Activated T-helper 1 cell treated with anti-CD3 and anti-CD28 coated beads, Interleukin-12 subunit alpha, Interleukin-12 subunit beta, Interleukin-2, Interleukin-4 antibody, amounts not matched to agents 30 ng/mL and 10 ng/mL and 1 ng/mL, durations not matched to agents 14 hours and 24 hours and 36 hours (primary cell): ENCODE measurements at regions not wholly inside any gene's neighbourhood (a gene's known extent, or its start where the extent isn't known, plus 50 kb on each side); places are given as distances from the start of the nearest gene placed in this dataset.

Experiments
- DNase-seq: peaks from one replicate; pipeline ENCODE4 v3.0.0; 2021; ENCODE audit warnings: low spot score
- H3K27ac Mint-ChIP-seq: one replicate; pipeline ENCODE4 v1.8.0; 2021; ENCODE audit warnings: mild to moderate bottlenecking, mixed read lengths
- H3K27me3 Mint-ChIP-seq: one replicate; pipeline ENCODE4 v1.8.0; 2022; ENCODE audit warnings: mild to moderate bottlenecking, moderate library complexity, mixed read lengths; ENCODE audit not compliant: insufficient read depth
- H3K36me3 Mint-ChIP-seq: one replicate; pipeline ENCODE4 v1.8.0; 2021; ENCODE audit warnings: low read depth, mixed read lengths
- H3K4me1 Mint-ChIP-seq: one replicate; pipeline ENCODE4 v1.8.0; 2021; ENCODE audit warnings: low read depth, mixed read lengths
- H3K4me3 Mint-ChIP-seq: one replicate; pipeline ENCODE4 v1.8.0; 2021; ENCODE audit warnings: mild to moderate bottlenecking, moderate library complexity, mixed read lengths
- H3K9me3 Mint-ChIP-seq: one replicate; pipeline ENCODE4 v1.8.0; 2021; ENCODE audit warnings: mixed read lengths
- intact Hi-C: fragments of 100-400 bp; cut with micrococcal nuclease; formaldehyde crosslinking; loops from one replicate; pipeline ENCODE4 v1.15.1; 2024

DNA sequence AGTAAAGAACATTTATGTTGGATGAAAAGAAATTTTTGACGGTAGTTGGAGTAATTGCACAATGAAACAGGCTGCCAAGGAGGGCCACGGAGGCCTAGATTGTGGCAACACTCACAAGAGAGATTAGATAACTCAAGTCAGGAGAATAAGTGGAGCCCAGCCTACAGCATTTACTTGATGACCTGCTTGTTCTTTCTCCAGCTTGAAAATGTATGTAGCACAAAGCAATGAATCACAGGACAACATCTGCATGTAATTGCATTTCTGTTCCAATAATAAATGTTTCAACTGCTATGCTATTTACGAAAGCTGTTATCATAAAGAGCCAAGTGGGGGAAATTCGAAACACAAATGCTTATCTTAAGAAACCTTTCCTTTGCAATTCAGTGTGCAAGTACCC is 221.2 kb upstream of the MID1 start:
- intact Hi-C loops = no loop called here
- Mint-ChIP-seq H3K27me3 (no peaks in the 10 kb centered on the region), H3K9me3 (no peaks in the 10 kb centered on the region), H3K4me1 (no peaks in the 10 kb centered on the region), H3K27ac (no peak overlapping the region), H3K4me3 (no peak overlapping the region), H3K36me3 (no peaks in the 10 kb centered on the region)
- DNase-seq = no peak

DNA sequence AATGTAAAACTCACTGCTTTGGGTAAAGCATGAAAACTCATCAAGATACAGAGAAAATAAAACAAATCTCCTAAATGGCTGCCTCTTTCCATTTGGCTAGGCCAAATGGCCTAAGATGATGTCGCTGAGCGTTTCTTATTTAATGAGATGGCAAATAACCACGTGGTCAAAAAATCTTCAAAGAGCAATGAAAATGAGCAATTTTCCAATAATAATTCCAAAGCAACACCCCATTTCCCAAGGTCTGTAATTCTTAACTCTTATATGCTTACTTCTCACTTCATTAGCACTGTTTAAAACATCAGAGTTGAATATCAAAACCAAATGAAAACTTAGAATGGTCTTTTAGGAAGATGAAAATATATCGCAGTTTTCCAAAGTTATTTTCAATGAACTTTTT is 222.3 kb upstream of the MID1 start:
- Mint-ChIP-seq H3K36me3 (no peaks in the 10 kb centered on the region), H3K4me1 (no peaks in the 10 kb centered on the region), H3K4me3 (no peak overlapping the region), H3K27ac (no peak overlapping the region), H3K27me3 (no peaks in the 10 kb centered on the region), H3K9me3 (no peaks in the 10 kb centered on the region)
- DNase-seq = no peak
- intact Hi-C loops = no loop called here

DNA sequence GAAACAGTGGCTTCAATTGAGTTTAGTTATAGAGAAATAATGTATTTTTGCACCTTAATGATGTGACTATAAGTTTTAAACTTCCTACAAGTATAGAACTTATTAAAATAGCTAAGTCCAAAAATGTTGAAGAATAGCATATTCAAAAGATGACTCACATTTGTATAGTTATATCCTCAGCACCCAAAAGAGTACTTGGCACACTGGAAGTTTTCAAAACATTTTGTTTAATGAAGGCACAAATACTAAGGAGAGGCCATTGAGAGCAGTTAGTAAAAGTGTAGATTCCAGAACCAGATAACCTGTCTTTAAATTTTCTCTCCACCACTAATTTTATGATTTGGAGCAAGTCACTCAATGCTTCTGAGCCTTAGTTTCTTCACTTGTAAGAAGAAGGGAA is 226.9 kb upstream of the MID1 start:
- DNase-seq = no peak
- no peaks in the 10 kb centered on the region for H3K36me3 Mint-ChIP-seq
- H3K27me3 Mint-ChIP-seq = no peaks in the 10 kb centered on the region
- H3K4me1 Mint-ChIP-seq = no peaks in the 10 kb centered on the region
- H3K9me3 Mint-ChIP-seq = no peaks in the 10 kb centered on the region
- H3K4me3 Mint-ChIP-seq = no peak overlapping the region
- H3K27ac Mint-ChIP-seq = no peak overlapping the region
- intact Hi-C loops = no loop called here

DNA sequence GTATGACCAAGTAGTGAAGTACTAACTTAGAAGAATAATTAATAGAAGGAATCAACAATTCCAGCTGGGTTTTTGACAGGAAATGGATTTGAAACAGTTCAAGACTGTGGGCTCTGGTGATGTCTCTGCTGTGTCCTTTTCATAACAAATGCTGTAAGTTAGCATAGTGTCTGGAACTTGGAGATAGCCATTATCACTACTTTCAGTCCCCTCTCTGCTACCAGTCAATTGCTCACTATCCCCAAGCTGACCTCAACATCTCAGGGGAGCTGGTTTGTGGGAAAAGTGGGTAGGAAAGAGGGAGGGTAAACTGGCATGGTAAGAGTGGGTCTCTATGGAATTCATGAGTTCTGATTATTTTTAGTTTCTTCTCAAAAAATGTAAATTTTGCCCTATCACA is 231.4 kb upstream of the MID1 start:
- DNase-seq = no peak
- Mint-ChIP-seq H3K9me3 (no peaks in the 10 kb centered on the region), H3K4me1 (no peaks in the 10 kb centered on the region), H3K27me3 (no peaks in the 10 kb centered on the region), H3K36me3 (no peaks in the 10 kb centered on the region), H3K4me3 (no peak overlapping the region), H3K27ac (no peak overlapping the region)
- intact Hi-C loops = no loop called here

DNA sequence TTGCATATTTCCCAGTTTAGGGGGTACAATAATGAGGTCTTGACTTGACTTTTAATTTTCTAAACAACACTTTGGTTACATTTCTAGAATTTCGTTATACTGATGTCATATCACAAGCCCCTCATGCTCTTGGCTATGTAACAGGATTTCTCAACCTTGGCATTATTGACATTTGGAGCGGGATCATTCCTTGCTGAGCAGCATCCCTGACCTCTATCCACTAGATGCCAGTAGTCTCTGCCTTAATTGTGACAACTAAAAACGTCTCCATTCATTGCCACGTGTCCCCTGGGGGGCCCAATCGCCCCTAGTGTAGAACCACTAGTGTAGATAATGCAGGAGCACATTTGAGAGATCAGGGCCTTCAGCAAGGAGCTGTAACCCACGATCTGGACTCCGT is 234.2 kb upstream of the MID1 start:
- Mint-ChIP-seq H3K4me3 (no peak overlapping the region), H3K36me3 (no peaks in the 10 kb centered on the region), H3K27me3 (no peaks in the 10 kb centered on the region), H3K9me3 (no peaks in the 10 kb centered on the region), H3K4me1 (no peaks in the 10 kb centered on the region), H3K27ac (no peak overlapping the region)
- intact Hi-C loops = no loop called here
- no peak for DNase-seq

DNA sequence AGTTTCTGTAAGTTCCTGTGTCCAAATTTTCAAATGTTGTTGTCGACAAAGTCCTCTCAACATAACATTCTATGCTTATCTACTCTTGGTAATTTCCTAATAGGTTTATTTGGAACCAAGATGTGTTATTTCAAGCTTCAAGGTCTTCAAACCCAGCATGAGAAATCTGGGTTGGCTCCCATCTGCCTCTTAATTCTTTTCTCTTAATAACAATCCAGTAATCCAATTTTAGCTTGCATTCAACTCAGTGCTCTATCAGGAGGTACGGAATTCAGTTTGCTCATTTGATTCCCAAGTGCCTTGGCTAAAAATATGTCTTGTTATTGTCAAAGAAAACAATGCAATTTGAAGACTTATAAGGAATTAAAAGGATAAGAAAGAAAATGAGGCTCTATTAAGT is 235.5 kb upstream of the MID1 start:
- Mint-ChIP-seq H3K36me3 (no peaks in the 10 kb centered on the region), H3K27ac (no peak overlapping the region), H3K4me1 (no peaks in the 10 kb centered on the region), H3K9me3 (no peaks in the 10 kb centered on the region), H3K4me3 (no peak overlapping the region), H3K27me3 (no peaks in the 10 kb centered on the region)
- no peak for DNase-seq
- intact Hi-C loops = no loop called here

DNA sequence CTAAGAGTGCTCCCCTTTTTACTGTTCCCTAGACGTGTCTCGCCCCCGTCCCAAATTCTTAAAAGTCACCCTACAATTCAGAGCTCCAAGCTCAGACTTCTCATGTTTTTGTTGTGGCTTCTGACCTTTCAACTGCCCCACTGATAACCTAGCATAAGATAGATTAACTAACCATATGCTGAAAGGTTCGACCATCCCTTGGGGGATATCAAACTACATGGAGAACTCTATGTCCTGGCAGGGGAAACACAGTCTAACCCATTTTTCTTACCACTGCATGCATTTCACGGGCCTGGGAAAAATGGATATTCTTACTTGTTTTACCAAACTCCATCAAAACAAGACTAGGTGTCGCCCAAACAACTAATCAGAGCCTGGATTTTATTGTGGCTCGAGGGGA is 236.4 kb upstream of the MID1 start:
- Mint-ChIP-seq H3K36me3 (no peaks in the 10 kb centered on the region), H3K27me3 (no peaks in the 10 kb centered on the region), H3K9me3 (no peaks in the 10 kb centered on the region), H3K4me1 (no peaks in the 10 kb centered on the region), H3K27ac (no peak overlapping the region), H3K4me3 (no peak overlapping the region)
- intact Hi-C loops = no loop called here
- no peak for DNase-seq

DNA sequence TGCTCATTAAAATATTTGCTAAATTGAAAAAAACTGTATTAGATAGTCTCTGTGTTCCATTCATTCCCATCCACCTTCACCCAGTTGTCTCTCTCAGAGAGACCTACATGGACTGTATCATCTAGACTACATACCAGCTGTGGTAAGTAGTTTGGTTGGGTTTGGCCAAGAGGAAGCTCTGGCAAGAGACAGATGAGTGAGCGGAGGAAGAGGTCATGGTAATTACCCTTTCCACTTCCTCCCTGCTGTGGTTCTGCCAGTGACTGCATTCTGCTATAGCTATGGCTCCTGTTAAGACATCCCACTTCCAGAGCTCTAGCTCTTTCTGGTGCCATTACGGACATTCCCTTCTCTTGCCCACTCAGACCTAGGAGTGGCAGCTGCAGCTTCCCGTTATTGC is 239.0 kb upstream of the MID1 start:
- Mint-ChIP-seq H3K27me3 (no peaks in the 10 kb centered on the region), H3K27ac (no peak overlapping the region), H3K4me1 (no peaks in the 10 kb centered on the region), H3K9me3 (no peaks in the 10 kb centered on the region), H3K4me3 (no peak overlapping the region), H3K36me3 (no peaks in the 10 kb centered on the region)
- intact Hi-C loops = no loop called here
- DNase-seq = no peak

DNA sequence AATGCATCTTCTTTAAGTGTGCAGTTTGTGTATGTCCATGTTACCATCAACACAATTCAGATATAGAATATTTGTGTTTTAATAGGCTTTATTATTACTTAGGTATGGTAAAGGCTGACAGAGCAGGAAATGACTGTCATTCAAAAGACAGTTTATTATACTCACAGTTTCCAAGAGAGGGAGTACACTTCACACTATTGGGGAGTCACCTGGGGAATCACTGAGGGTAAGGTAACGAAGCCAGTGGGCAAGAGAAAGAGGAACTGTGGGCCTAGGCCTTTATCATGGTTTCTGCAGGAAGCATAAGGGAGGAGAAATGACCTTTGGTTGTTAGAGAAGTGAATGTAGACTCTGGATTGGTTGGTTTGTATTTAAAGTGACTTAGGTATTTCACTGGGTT is 235.1 kb upstream of the HCCS start:
- DNase-seq = no peak
- Mint-ChIP-seq H3K9me3 (no peaks in the 10 kb centered on the region), H3K4me3 (no peak overlapping the region), H3K36me3 (no peaks in the 10 kb centered on the region), H3K27ac (no peak overlapping the region), H3K4me1 (no peaks in the 10 kb centered on the region), H3K27me3 (no peaks in the 10 kb centered on the region)
- intact Hi-C loops = no loop called here

DNA sequence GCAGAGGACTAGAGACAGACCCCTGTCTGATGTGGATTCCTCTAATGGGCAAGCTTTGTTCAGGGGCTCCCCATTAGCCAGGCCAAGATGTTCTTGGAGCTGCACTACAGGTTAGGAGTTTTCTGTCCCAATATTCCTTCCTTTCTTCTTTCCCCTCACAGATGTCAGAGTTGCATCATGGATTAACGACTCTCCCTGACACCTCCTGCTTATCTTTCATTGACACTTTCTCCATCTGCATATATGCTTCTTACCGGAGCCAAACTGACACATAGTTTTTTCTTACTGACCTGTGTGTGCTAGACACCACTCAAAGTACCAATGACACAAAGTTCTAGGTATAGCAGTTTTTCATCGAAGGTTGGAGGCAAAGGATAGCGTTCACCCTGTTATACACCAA is 228.6 kb upstream of the HCCS start:
- Mint-ChIP-seq H3K36me3 (no peaks in the 10 kb centered on the region), H3K9me3 (no peaks in the 10 kb centered on the region), H3K27ac (no peak overlapping the region), H3K4me3 (no peak overlapping the region), H3K27me3 (no peaks in the 10 kb centered on the region), H3K4me1 (no peaks in the 10 kb centered on the region)
- intact Hi-C loops = no loop called here
- DNase-seq = no peak

DNA sequence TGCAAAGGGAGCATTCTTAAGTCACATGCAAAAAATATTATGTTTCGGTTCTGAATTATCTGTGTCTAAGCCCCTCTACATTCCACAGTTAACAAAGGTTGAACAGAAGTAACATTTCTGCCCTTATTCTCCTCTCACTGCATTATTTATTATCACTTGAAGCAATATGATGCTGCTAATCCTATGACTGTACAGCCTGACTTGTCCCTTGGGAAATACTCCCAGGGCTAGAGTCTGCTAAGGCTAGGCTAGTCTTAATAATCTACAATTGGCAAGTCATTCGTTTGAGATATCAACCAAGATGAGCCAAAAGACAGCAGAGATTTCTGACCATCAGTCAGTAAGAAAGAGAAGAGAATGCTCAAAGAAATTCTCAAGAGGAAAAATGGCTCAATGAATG is 226.9 kb upstream of the HCCS start:
- Mint-ChIP-seq H3K9me3 (no peaks in the 10 kb centered on the region), H3K4me1 (no peaks in the 10 kb centered on the region), H3K27ac (no peak overlapping the region), H3K4me3 (no peak overlapping the region), H3K27me3 (no peaks in the 10 kb centered on the region), H3K36me3 (no peaks in the 10 kb centered on the region)
- intact Hi-C loops = no loop called here
- DNase-seq = no peak

DNA sequence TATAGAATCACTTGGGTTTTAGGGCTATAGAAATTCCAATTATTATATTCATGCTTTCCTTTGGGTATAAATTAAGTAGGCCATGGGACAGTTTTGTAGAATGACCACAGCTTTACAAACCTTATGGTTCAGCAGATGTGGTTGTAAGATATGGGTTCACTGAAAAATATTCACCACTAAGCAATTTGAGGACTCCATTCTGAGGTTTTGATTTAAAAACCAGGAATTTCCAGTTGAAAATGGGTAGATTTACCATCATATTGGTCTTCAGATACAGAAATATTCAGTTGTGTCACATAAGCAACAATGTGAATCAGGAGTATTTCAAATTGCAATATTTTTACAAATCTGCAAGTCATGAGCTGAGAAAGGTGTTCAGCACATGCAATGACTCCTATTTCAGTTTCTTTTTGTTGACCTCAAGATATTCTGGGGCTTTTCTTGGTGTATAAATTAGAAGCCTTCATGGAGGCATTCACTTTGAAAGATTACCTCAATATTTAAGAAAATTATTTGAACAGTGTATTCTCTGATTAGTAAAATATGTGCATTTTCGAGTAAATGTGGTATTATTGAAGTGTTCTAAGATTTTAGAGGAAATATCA is 218.4 kb upstream of the HCCS start:
- Mint-ChIP-seq H3K9me3 (no peaks in the 10 kb centered on the region), H3K4me1 (no peaks in the 10 kb centered on the region), H3K27ac (no peak overlapping the region), H3K36me3 (no peaks in the 10 kb centered on the region), H3K4me3 (no peak overlapping the region), H3K27me3 (no peaks in the 10 kb centered on the region)
- no peak for DNase-seq
- intact Hi-C loops = no loop called here

DNA sequence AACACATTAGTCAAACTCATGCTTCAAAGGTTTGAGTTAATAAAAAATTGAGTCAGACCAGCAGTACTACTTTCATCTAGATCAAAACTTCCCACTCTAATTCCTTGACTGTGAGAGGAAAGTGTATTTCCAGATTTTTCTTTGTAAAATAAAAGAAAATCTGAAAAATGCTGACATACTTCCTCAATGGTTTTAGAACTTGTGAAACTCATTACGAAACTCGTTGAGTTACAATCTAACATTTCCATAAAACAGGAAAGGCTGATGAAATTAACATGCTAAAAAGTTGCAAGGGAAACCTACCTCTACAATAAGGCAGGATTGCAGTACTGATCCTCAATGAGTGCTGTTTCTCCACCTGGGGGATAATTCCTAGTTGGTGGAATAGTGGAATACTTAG is 217.8 kb upstream of the HCCS start:
- no peak for DNase-seq
- H3K4me1 Mint-ChIP-seq = no peaks in the 10 kb centered on the region
- H3K27ac Mint-ChIP-seq = no peak overlapping the region
- no peaks in the 10 kb centered on the region for H3K27me3 Mint-ChIP-seq
- no peaks in the 10 kb centered on the region for H3K36me3 Mint-ChIP-seq
- no peaks in the 10 kb centered on the region for H3K9me3 Mint-ChIP-seq
- no peak overlapping the region for H3K4me3 Mint-ChIP-seq
- intact Hi-C loops = no loop called here

DNA sequence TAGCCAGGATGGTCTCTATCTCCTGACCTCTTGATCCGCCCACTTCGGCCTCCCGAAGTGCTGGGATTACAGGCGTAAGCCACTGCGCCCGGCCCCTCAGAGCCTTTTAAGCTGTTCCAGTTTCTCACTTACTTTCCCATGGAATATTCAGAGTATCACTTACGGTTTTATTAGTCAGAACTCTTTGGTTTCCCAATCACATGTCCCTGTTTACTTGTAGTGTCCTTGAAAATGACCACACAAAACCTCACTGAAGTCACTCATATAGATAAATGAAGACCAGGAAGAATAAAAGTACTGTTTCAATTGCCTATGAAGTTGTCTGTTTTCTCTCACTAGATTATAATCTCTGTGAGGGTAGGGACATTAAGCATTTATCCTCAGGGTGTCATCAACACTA is 217.2 kb upstream of the HCCS start:
- intact Hi-C loops = no loop called here
- Mint-ChIP-seq H3K36me3 (no peaks in the 10 kb centered on the region), H3K27ac (no peak overlapping the region), H3K4me3 (no peak overlapping the region), H3K27me3 (no peaks in the 10 kb centered on the region), H3K9me3 (no peaks in the 10 kb centered on the region), H3K4me1 (no peaks in the 10 kb centered on the region)
- no peak for DNase-seq
